ENCODE measurements at regions not wholly inside any gene's neighbourhood (a gene's known extent, or its start where the extent isn't known, plus 50 kb on each side); places are given as distances from the start of the nearest gene placed in this dataset.
"Not testable (repeated sequence)": the region's sequence is repeated elsewhere in the genome, so short reads cannot be mapped to it uniquely, and the experiment has no call there.

GRCh38 chr4:92241094-92241493 is 62.7 kb upstream of the GRID2 start:
- DNase-seq, result no peak

GRCh38 chr4:92246384-92246783 is 57.4 kb upstream of the GRID2 start:
- DNase-seq, result no peak

- no peak for DNase-seq
These were observed 54.2 kb upstream of the GRID2 start for GRCh38 chr4:92249541-92249940.

GRCh38 chr4:92251711-92252110 is 52.1 kb upstream of the GRID2 start:
- DNase-seq, result no peak

GRCh38 chr4:92252358-92252757 is 51.4 kb upstream of the GRID2 start:
- DNase-seq, result not testable (repeated sequence)

GRCh38 chr4:92252846-92253245 is 50.9 kb upstream of the GRID2 start:
- no peak for DNase-seq

- no peak for DNase-seq
These were observed 50.2 kb upstream of the GRID2 start for GRCh38 chr4:92253550-92253949.

Data from left hindlimb (tissue), 1 donor.